GM12878 (cell line): ENCODE measurements at regions not wholly inside any gene's neighbourhood (a gene's known extent, or its start where the extent isn't known, plus 50 kb on each side); places are given as distances from the start of the nearest gene placed in this dataset.

Experiments
- ATAC-seq: fragments of 200-7000 bp; cut with Tn5 transposase; 3 replicates; pipeline ENCODE4 v1.9.1; 2020; ENCODE audit warnings: mild to moderate bottlenecking, moderate library complexity
- BruUV-seq: library from RNA; stranded (reverse); fragments of 400-500 nt; replicated peaks from 2 replicates; lab custom pipeline; 2021; lab: Mats Ljungman, UMichigan
- CTCF ChIA-PET: fragments of 300-600 bp; sonication (Branson Sonifier 250); formaldehyde crosslinking; extraction: SDS; loops from one replicate; lab custom pipeline; 2021; ENCODE audit warnings: inconsistent platforms; lab: Yijun Ruan, JAX
- POLR2A ChIA-PET: fragments of 350-600 bp; formaldehyde crosslinking; extraction: SDS; loops from one replicate; lab custom pipeline; 2021; ENCODE audit warnings: inconsistent platforms; lab: Charles Lee
- RAD21 ChIA-PET: fragments of 300-600 bp; sonication (Branson Sonifier 250); formaldehyde crosslinking; loops from one replicate; lab custom pipeline; 2023; ENCODE audit warnings: antibody characterized with exemption; ENCODE audit not compliant: unreplicated experiment; lab: Charles Lee
- SMC1A ChIA-PET: fragments of 300-600 bp; sonication (Branson Sonifier 250); formaldehyde crosslinking; loops from one replicate; lab custom pipeline; 2023; ENCODE audit not compliant: unreplicated experiment, uncharacterized antibody; lab: Charles Lee
- DNase-seq: peaks from one replicate; pipeline ENCODE4 v3.0.0-alpha.2; 2011; ENCODE audit warnings: low read depth, low spot score
- FAIRE-seq: peaks from 3 replicates; lab custom pipeline; 2011; peaks lifted over from hg19 to GRCh38; lab: Jason Lieb, UNC
- H2AFZ ChIP-seq: 2 replicates; pipeline ENCODE4 v1.6.0; 2011; ENCODE audit warnings: low read depth, low read length, control low read depth; ENCODE audit not compliant: control insufficient read depth
- H3K27ac ChIP-seq: 2 replicates; pipeline ENCODE4 v1.5.1; 2011; ENCODE audit warnings: control low read depth; ENCODE audit not compliant: control insufficient read depth, insufficient read depth
- H3K27me3 ChIP-seq, 2 experiments: replicated peaks in 1 of 2; 2 replicates each; pipeline versions ENCODE4 v1.6.0 to v1.6.1; 2011; ENCODE audit warnings: low read length in 1 of 2; ENCODE audit not compliant: control insufficient read depth in 2 of 2, insufficient read depth in 2 of 2
- H3K36me3 ChIP-seq, 2 experiments: 2 replicates each; pipeline ENCODE4 v1.5.1; 2011; ENCODE audit warnings: low read length in 1 of 2; ENCODE audit not compliant: control insufficient read depth in 2 of 2, insufficient read depth in 2 of 2
- H3K4me1 ChIP-seq: 2 replicates; pipeline ENCODE4 v1.6.1; 2011; ENCODE audit warnings: mild to moderate bottlenecking, low read length, moderate library complexity, mixed read lengths; ENCODE audit not compliant: control insufficient read depth, insufficient read depth
- H3K4me2 ChIP-seq: 2 replicates; pipeline ENCODE4 v1.6.0; 2011; ENCODE audit warnings: control low read depth; ENCODE audit not compliant: control insufficient read depth, insufficient read depth
- H3K4me3 ChIP-seq: fragments of 200-600 bp; sonication (generic); 2 replicates; pipeline ENCODE4 v1.5.1; 2016
- H3K79me2 ChIP-seq: 2 replicates; pipeline ENCODE4 v1.6.0; 2011; ENCODE audit warnings: low read length; ENCODE audit not compliant: control insufficient read depth, insufficient read depth
- H3K9ac ChIP-seq: 2 replicates; pipeline ENCODE4 v1.8.0; 2011; ENCODE audit warnings: low read length, control low read depth, mixed read lengths; ENCODE audit not compliant: control insufficient read depth, insufficient read depth
- H3K9me3 ChIP-seq: replicated peaks from 3 replicates; pipeline ENCODE4 v1.5.1; 2011; ENCODE audit warnings: mild to moderate bottlenecking, low read length; ENCODE audit not compliant: control insufficient read depth, insufficient read depth
- H4K20me1 ChIP-seq: 2 replicates; pipeline ENCODE4 v1.6.0; 2011; ENCODE audit not compliant: control insufficient read depth, insufficient read depth
- CHD2 ChIP-seq: IDR thresholded peaks from 2 replicates; pipeline ENCODE4 v1.6.1; 2011; ENCODE audit warnings: low read depth, low read length, improper control_type of control experiment, borderline replicate concordance
- CREB1 ChIP-seq: IDR thresholded peaks from 2 replicates; pipeline ENCODE4 v1.6.1; 2012; ENCODE audit warnings: low read depth, mild to moderate bottlenecking, inconsistent platforms
- CTCF ChIP-seq, 3 experiments: IDR thresholded peaks in 2 of 3; conservative IDR thresholded peaks in 1 of 3; 2 replicates each; pipeline ENCODE4 v1.5.1; 2011; ENCODE audit warnings: low read depth in 3 of 3, low read length in 3 of 3, mild to moderate bottlenecking in 3 of 3, control low read depth in 2 of 3, moderate library complexity in 2 of 3, inconsistent platforms in 1 of 3, mixed read lengths in 1 of 3; ENCODE audit not compliant: control insufficient read depth in 2 of 3, insufficient read depth in 1 of 3; ENCODE audit errors: extremely low read depth in 1 of 3
- DPF2 ChIP-seq: fragments of 450-650 bp; IDR thresholded peaks from 2 replicates; pipeline ENCODE4 v1.6.1; 2017; ENCODE audit warnings: mild to moderate bottlenecking
- EZH2 ChIP-seq: IDR thresholded peaks from 2 replicates; pipeline ENCODE4 v1.6.1; 2012; ENCODE audit warnings: low read depth, mild to moderate bottlenecking, control low read depth, inconsistent platforms, low read length, borderline replicate concordance; ENCODE audit not compliant: control insufficient read depth
- GABPA ChIP-seq: IDR thresholded peaks from 2 replicates; pipeline ENCODE4 v1.6.1; 2014; ENCODE audit warnings: antibody characterized with exemption, low read depth, mild to moderate bottlenecking, inconsistent platforms
- HDAC6 ChIP-seq: fragments of 200-600 bp; sonication (generic); IDR thresholded peaks from one replicate; pipeline ENCODE4 v1.8.0; 2017; ENCODE audit warnings: antibody characterized with exemption; ENCODE audit not compliant: unreplicated experiment
- KLF5 ChIP-seq: fragments of 450-650 bp; IDR thresholded peaks from 2 replicates; pipeline ENCODE4 v1.6.1; 2014; ENCODE audit warnings: mild to moderate bottlenecking; ENCODE audit not compliant: partially characterized antibody
- LARP7 ChIP-seq: fragments of 450-650 bp; IDR thresholded peaks from 2 replicates; pipeline ENCODE4 v1.6.1; 2017; ENCODE audit warnings: mild to moderate bottlenecking
- MYB ChIP-seq: fragments of 150-350 bp; IDR thresholded peaks from 2 replicates; pipeline ENCODE4 v1.6.1; 2014; ENCODE audit warnings: mild to moderate bottlenecking, low read depth, low read length, borderline replicate concordance
- NFYA ChIP-seq: IDR thresholded peaks from 2 replicates; pipeline ENCODE4 v1.6.1; 2011; ENCODE audit warnings: low read depth, mild to moderate bottlenecking, low read length, improper control_type of control experiment, borderline replicate concordance
- PAX8 ChIP-seq: fragments of 450-650 bp; IDR thresholded peaks from 2 replicates; pipeline ENCODE4 v1.6.1; 2017; ENCODE audit warnings: mild to moderate bottlenecking, moderate library complexity
- RB1 ChIP-seq: fragments of 450-650 bp; formaldehyde crosslinking; IDR thresholded peaks from 2 replicates; pipeline ENCODE4 v1.6.1; 2017; ENCODE audit warnings: mild to moderate bottlenecking, borderline replicate concordance
- RBBP5 ChIP-seq: fragments of 200-600 bp; sonication (generic); conservative IDR thresholded peaks from 2 replicates; pipeline ENCODE4 v1.6.1; 2016
- SMAD1 ChIP-seq: fragments of 450-650 bp; IDR thresholded peaks from 2 replicates; pipeline ENCODE4 v1.6.1; 2018; ENCODE audit warnings: mild to moderate bottlenecking, low read depth; ENCODE audit not compliant: partially characterized antibody
- SREBF1 ChIP-seq: IDR thresholded peaks from 2 replicates; pipeline ENCODE4 v1.6.1; 2012; ENCODE audit warnings: mild to moderate bottlenecking, low read length
- SUPT20H ChIP-seq: IDR thresholded peaks from 2 replicates; pipeline ENCODE4 v1.6.1; 2011; ENCODE audit warnings: low read depth, mild to moderate bottlenecking, low read length, moderate library complexity, borderline replicate concordance; ENCODE audit not compliant: control insufficient read depth
- YY1 ChIP-seq: IDR thresholded peaks from 2 replicates; pipeline ENCODE4 v1.6.1; 2011; ENCODE audit warnings: low read depth, mild to moderate bottlenecking, low read length
- ZNF207 ChIP-seq: fragments of 450-650 bp; IDR thresholded peaks from 2 replicates; pipeline ENCODE4 v1.6.1; 2014; ENCODE audit warnings: antibody characterized with exemption, mild to moderate bottlenecking, borderline replicate concordance
- ZNF622 ChIP-seq: fragments of 450-650 bp; IDR thresholded peaks from 2 replicates; pipeline ENCODE4 v1.6.1; 2017; ENCODE audit warnings: mild to moderate bottlenecking, inconsistent platforms
- WGBS: methylation state at CpG from one replicate; pipeline ENCODE4 v1.1.6; 2016; ENCODE audit warnings: low lambda C conversion rate; ENCODE audit not compliant: insufficient replicate concordance, insufficient coverage; ENCODE audit errors: missing lambda C conversion rate; 5-methylcytosine and 5-hydroxymethylcytosine counted together
- in situ Hi-C: fragments of 300-500 bp; cut with MboI; formaldehyde crosslinking; loops from 9 replicates; pipeline ENCODE4 v1.14.3; 2018; ENCODE audit warnings: mixed read lengths
- intact Hi-C: fragments of 100-400 bp; cut with micrococcal nuclease; formaldehyde crosslinking; loops from one replicate; pipeline ENCODE4 v1.14.2; 2022; ENCODE audit not compliant: unreplicated experiment
- TF ChIP-seq, protein P1 (sequence below): IDR thresholded peaks from 2 replicates; pipeline ENCODE4 v1.6.1; 2012; ENCODE audit warnings: mild to moderate bottlenecking, low read depth, low read length

DNA sequence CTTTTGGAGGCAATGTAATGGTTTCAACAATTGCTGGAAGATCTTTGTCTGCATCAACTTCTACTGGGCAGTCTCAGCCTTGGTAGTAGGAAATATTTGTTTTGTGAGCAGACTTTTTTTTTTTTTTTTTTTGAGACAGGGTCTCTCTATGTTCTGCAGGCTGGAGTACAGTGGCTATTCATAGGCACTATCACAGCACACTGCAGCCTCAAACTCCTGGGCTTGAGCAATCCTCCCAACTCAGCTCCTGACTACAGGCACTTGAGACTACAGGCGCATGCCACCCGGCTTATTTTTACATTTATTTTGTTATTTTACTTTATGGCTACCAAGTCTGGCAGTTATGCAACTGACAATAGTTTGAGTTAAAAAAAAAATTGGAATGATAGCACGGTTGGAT lies 187.3 kb downstream of the SNX18 start (continued):
- TF ChIP-seq DPF2, result no peak
- TF ChIP-seq SUPT20H, result no peak
- no peak for TF ChIP-seq NFYA
- TF ChIP-seq EZH2, result no peak
- no peak for TF ChIP-seq KLF5
- no peak for TF ChIP-seq MYB
- TF ChIP-seq CTCF (IDR thresholded peaks at IDR 0.05 in 2 of 3, conservative IDR thresholded peaks at IDR 0.05 in 1 of 3; ENCODE audit: control insufficient read depth in 2 of 3, extremely low read depth in 1 of 3, insufficient read depth in 1 of 3, low read depth in 3 of 3, low read length in 3 of 3), result no peak
- TF ChIP-seq HDAC6, result no peak
- TF ChIP-seq ZNF622, result no peak
- TF ChIP-seq RB1, result no peak

- no TSS peak for BruUV-seq
- Histone ChIP-seq H3K36me3 (no peaks in the 10 kb centered on the region), H3K27me3 (no peaks in the 10 kb centered on the region; a peak in 1 of 4 replicates), H2AFZ (no peak overlapping the region), H3K4me2 (no peak overlapping the region), H3K4me3 (no peak overlapping the region), H3K79me2 (no peaks in the 10 kb centered on the region), H3K27ac (no peak overlapping the region), H3K9ac (no peak overlapping the region), H3K4me1 (no peaks in the 10 kb centered on the region), H4K20me1 (no peaks in the 10 kb centered on the region), H3K9me3 (no peaks in the 10 kb centered on the region)
- in situ Hi-C loops, result no loop called here
- ChIA-PET CTCF (no interaction called here), SMC1A (no interaction called here), POLR2A (no interaction called here), RAD21 (no interaction called here)
- DNase-seq (no peak), ATAC-seq (no peak), FAIRE-seq (no peak)
- 52% methylated on average over 1 of the region's 1 CpG for WGBS
- intact Hi-C loops, result no loop called here
- TF ChIP-seq NFYA (no peak), YY1 (no peak), LARP7 (no peak), SREBF1 (no peak), GABPA (no peak), SMAD1 (no peak), PAX8 (no peak), CREB1 (no peak), CHD2 (no peak), ZNF207 (no peak), DPF2 (no peak), RBBP5 (no peak)
- TF ChIP-seq, protein P1, sequence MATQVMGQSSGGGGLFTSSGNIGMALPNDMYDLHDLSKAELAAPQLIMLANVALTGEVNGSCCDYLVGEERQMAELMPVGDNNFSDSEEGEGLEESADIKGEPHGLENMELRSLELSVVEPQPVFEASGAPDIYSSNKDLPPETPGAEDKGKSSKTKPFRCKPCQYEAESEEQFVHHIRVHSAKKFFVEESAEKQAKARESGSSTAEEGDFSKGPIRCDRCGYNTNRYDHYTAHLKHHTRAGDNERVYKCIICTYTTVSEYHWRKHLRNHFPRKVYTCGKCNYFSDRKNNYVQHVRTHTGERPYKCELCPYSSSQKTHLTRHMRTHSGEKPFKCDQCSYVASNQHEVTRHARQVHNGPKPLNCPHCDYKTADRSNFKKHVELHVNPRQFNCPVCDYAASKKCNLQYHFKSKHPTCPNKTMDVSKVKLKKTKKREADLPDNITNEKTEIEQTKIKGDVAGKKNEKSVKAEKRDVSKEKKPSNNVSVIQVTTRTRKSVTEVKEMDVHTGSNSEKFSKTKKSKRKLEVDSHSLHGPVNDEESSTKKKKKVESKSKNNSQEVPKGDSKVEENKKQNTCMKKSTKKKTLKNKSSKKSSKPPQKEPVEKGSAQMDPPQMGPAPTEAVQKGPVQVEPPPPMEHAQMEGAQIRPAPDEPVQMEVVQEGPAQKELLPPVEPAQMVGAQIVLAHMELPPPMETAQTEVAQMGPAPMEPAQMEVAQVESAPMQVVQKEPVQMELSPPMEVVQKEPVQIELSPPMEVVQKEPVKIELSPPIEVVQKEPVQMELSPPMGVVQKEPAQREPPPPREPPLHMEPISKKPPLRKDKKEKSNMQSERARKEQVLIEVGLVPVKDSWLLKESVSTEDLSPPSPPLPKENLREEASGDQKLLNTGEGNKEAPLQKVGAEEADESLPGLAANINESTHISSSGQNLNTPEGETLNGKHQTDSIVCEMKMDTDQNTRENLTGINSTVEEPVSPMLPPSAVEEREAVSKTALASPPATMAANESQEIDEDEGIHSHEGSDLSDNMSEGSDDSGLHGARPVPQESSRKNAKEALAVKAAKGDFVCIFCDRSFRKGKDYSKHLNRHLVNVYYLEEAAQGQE, result no peak
Observed at GRCh38 chr5:54704333-54704732, 186.8 kb downstream of the SNX18 start.
